Activated T-helper 2 cell treated with anti-CD3 and anti-CD28 coated beads, Interferon-gamma antibody, Interleukin-2, Interleukin-4, amounts not matched to agents 10 μg/mL and 5 μg/mL and 100 μg/mL, durations not matched to agents 14 hours and 24 hours and 36 hours (primary cell): ENCODE measurements at regions not wholly inside any gene's neighbourhood (a gene's known extent, or its start where the extent isn't known, plus 50 kb on each side); places are given as distances from the start of the nearest gene placed in this dataset.
A peak's percentile ranks its signal among the peaks of the same experiment; 100 is the strongest.

Experiments
- DNase-seq: peaks from one replicate; pipeline ENCODE4 v3.0.0; 2021; ENCODE audit warnings: low spot score
- H3K27ac Mint-ChIP-seq: one replicate; pipeline ENCODE4 v1.8.0; 2021; ENCODE audit warnings: mixed read lengths
- H3K27me3 Mint-ChIP-seq: one replicate; pipeline ENCODE4 v1.8.0; 2021; ENCODE audit warnings: low read depth, mixed read lengths
- H3K36me3 Mint-ChIP-seq: one replicate; pipeline ENCODE4 v1.8.0; 2021; ENCODE audit warnings: low read depth, mixed read lengths
- H3K4me1 Mint-ChIP-seq: one replicate; pipeline ENCODE4 v1.8.0; 2021; ENCODE audit warnings: low read depth, mixed read lengths
- H3K4me3 Mint-ChIP-seq: one replicate; pipeline ENCODE4 v1.8.0; 2021; ENCODE audit warnings: low read depth, mild to moderate bottlenecking, moderate library complexity, mixed read lengths
- H3K9me3 Mint-ChIP-seq: one replicate; pipeline ENCODE4 v1.8.0; 2021; ENCODE audit warnings: mixed read lengths
- intact Hi-C: fragments of 100-400 bp; cut with micrococcal nuclease; formaldehyde crosslinking; loops from one replicate; pipeline ENCODE4 v1.15.1; 2023

- H3K36me3 Mint-ChIP-seq, result no peaks in the 10 kb centered on the region
- no peaks in the 10 kb centered on the region for H3K27me3 Mint-ChIP-seq
- intact Hi-C loops, result loop anchor here (1.0 to 10.0 kb wide), 9 partner anchors 208 to 1340 kb away; no protein-coding TSS in a partner anchor
- no peak overlapping the region for H3K4me3 Mint-ChIP-seq
- no peaks in the 10 kb centered on the region for H3K9me3 Mint-ChIP-seq
- H3K4me1 Mint-ChIP-seq, result peaks cover 80% of the 10 kb centered on the region
- H3K27ac Mint-ChIP-seq, result peak overlapping the region; percentile 99
- peak; percentile 84 for DNase-seq
These were observed 136.8 kb upstream of the ID2 start for GRCh38 chr2:8544786-8545694.

- H3K36me3 Mint-ChIP-seq, result no peaks in the 10 kb centered on the region
- intact Hi-C loops, result loop anchor here (1.0 to 10.0 kb wide), 5 partner anchors 698 to 1341 kb away; no protein-coding TSS in a partner anchor
- no peak overlapping the region for H3K4me3 Mint-ChIP-seq
- no peaks in the 10 kb centered on the region for H3K27me3 Mint-ChIP-seq
- H3K4me1 Mint-ChIP-seq, result peaks cover 71% of the 10 kb centered on the region
- H3K9me3 Mint-ChIP-seq, result no peaks in the 10 kb centered on the region
- no peak for DNase-seq
- peak overlapping the region; percentile 99 for H3K27ac Mint-ChIP-seq
These were observed 135.9 kb upstream of the ID2 start for GRCh38 chr2:8545695-8546611.

- no peaks in the 10 kb centered on the region for H3K27me3 Mint-ChIP-seq
- H3K36me3 Mint-ChIP-seq, result no peaks in the 10 kb centered on the region
- no peak for DNase-seq
- peak overlapping the region; percentile 56 for H3K27ac Mint-ChIP-seq
- H3K9me3 Mint-ChIP-seq, result no peaks in the 10 kb centered on the region
- intact Hi-C loops, result loop anchor here (10.0 kb wide), 3 partner anchors 872 to 1342 kb away; no protein-coding TSS in a partner anchor
- H3K4me3 Mint-ChIP-seq, result no peak overlapping the region
- peaks cover 67% of the 10 kb centered on the region for H3K4me1 Mint-ChIP-seq
These were observed 135.1 kb upstream of the ID2 start for GRCh38 chr2:8546612-8547283.

- Mint-ChIP-seq H3K4me1 (peaks cover 64% of the 10 kb centered on the region), H3K4me3 (no peak overlapping the region), H3K36me3 (no peaks in the 10 kb centered on the region), H3K27ac (peak overlapping the region; percentile 38), H3K27me3 (no peaks in the 10 kb centered on the region), H3K9me3 (no peaks in the 10 kb centered on the region)
- intact Hi-C loops, result loop anchor here (10.0 kb wide), 3 partner anchors 873 to 1343 kb away; no protein-coding TSS in a partner anchor
- no peak for DNase-seq
These were observed 134.4 kb upstream of the ID2 start for GRCh38 chr2:8547284-8548064.

GRCh38 chr2:8548065-8548618 is 133.7 kb upstream of the ID2 start:
- no peaks in the 10 kb centered on the region for H3K9me3 Mint-ChIP-seq
- intact Hi-C loops, result loop anchor here (10.0 kb wide), 3 partner anchors 873 to 1343 kb away; no protein-coding TSS in a partner anchor
- H3K4me1 Mint-ChIP-seq, result peaks cover 58% of the 10 kb centered on the region
- no peak overlapping the region for H3K4me3 Mint-ChIP-seq
- DNase-seq, result no peak
- H3K36me3 Mint-ChIP-seq, result no peaks in the 10 kb centered on the region
- H3K27ac Mint-ChIP-seq, result peak overlapping the region; percentile 10
- no peaks in the 10 kb centered on the region for H3K27me3 Mint-ChIP-seq

- no peak overlapping the region for H3K27ac Mint-ChIP-seq
- intact Hi-C loops, result loop anchor here (10.0 kb wide), 3 partner anchors 874 to 1344 kb away; no protein-coding TSS in a partner anchor
- H3K27me3 Mint-ChIP-seq, result no peaks in the 10 kb centered on the region
- peaks cover 54% of the 10 kb centered on the region for H3K4me1 Mint-ChIP-seq
- no peak overlapping the region for H3K4me3 Mint-ChIP-seq
- DNase-seq, result no peak
- H3K9me3 Mint-ChIP-seq, result no peaks in the 10 kb centered on the region
- no peaks in the 10 kb centered on the region for H3K36me3 Mint-ChIP-seq
These were observed 133.2 kb upstream of the ID2 start for GRCh38 chr2:8548619-8549150.

- Mint-ChIP-seq H3K9me3 (no peaks in the 10 kb centered on the region), H3K27me3 (no peaks in the 10 kb centered on the region), H3K4me1 (peaks cover 47% of the 10 kb centered on the region), H3K27ac (no peak overlapping the region), H3K36me3 (no peaks in the 10 kb centered on the region), H3K4me3 (no peak overlapping the region)
- no peak for DNase-seq
- intact Hi-C loops, result loop anchor here (10.0 kb wide), 3 partner anchors 875 to 1345 kb away; no protein-coding TSS in a partner anchor
These were observed 132.5 kb upstream of the ID2 start for GRCh38 chr2:8549273-8549922.

GRCh38 chr2:8549942-8550341 is 131.9 kb upstream of the ID2 start:
- H3K27ac Mint-ChIP-seq, result no peak overlapping the region
- no peak for DNase-seq
- H3K36me3 Mint-ChIP-seq, result no peaks in the 10 kb centered on the region
- intact Hi-C loops, result loop anchor here (10.0 kb wide), 3 partner anchors 875 to 1345 kb away; no protein-coding TSS in a partner anchor
- H3K4me1 Mint-ChIP-seq, result peaks cover 42% of the 10 kb centered on the region
- H3K4me3 Mint-ChIP-seq, result no peak overlapping the region
- no peaks in the 10 kb centered on the region for H3K9me3 Mint-ChIP-seq
- H3K27me3 Mint-ChIP-seq, result no peaks in the 10 kb centered on the region

GRCh38 chr2:8550481-8550880 is 131.4 kb upstream of the ID2 start:
- DNase-seq, result no peak
- no peak overlapping the region for H3K27ac Mint-ChIP-seq
- peaks cover 36% of the 10 kb centered on the region for H3K4me1 Mint-ChIP-seq

GRCh38 chr2:8550937-8551621 is 130.8 kb upstream of the ID2 start:
- Mint-ChIP-seq H3K9me3 (peaks cover 3% of the 10 kb centered on the region), H3K4me3 (no peak overlapping the region), H3K27ac (no peak overlapping the region)

More at GRCh38 chr2:8550481-8550880, 131.4 kb upstream of the ID2 start:
- intact Hi-C loops, result no loop called here
- H3K27me3 Mint-ChIP-seq, result no peaks in the 10 kb centered on the region
- no peaks in the 10 kb centered on the region for H3K36me3 Mint-ChIP-seq
- peaks cover 3% of the 10 kb centered on the region for H3K9me3 Mint-ChIP-seq
- no peak overlapping the region for H3K4me3 Mint-ChIP-seq

More at GRCh38 chr2:8550937-8551621, 130.8 kb upstream of the ID2 start:
- Mint-ChIP-seq H3K27me3 (no peaks in the 10 kb centered on the region), H3K4me1 (peaks cover 33% of the 10 kb centered on the region), H3K36me3 (no peaks in the 10 kb centered on the region)
- no peak for DNase-seq
- intact Hi-C loops, result no loop called here
